ENCODE measurements at regions not wholly inside any gene's neighbourhood (a gene's known extent, or its start where the extent isn't known, plus 50 kb on each side); places are given as distances from the start of the nearest gene placed in this dataset.

- TF ChIP-seq FOXM1 (IDR thresholded peaks at IDR 0.05; ENCODE audit: borderline replicate concordance): no peak
- no peak for TF ChIP-seq ELF4 (IDR thresholded peaks at IDR 0.05)
- TF ChIP-seq FOXA1 (IDR thresholded peaks at IDR 0.05): no peak
- no peak for TF ChIP-seq CTBP1 (IDR thresholded peaks at IDR 0.05; ENCODE audit: borderline replicate concordance)
- no peak for TF ChIP-seq ARNT (IDR thresholded peaks at IDR 0.05)
- no peak for TF ChIP-seq TARDBP (IDR thresholded peaks at IDR 0.05)
- TF ChIP-seq SUZ12 (IDR thresholded peaks at IDR 0.05): no peak
- no peak for TF ChIP-seq BHLHE40 (IDR thresholded peaks at IDR 0.05; ENCODE audit: borderline replicate concordance)
- TF ChIP-seq SP1 (IDR thresholded peaks at IDR 0.05): no peak
- TF ChIP-seq NFRKB (IDR thresholded peaks at IDR 0.05): no peak
- no peak for TF ChIP-seq FOXK2 (IDR thresholded peaks at IDR 0.05)
- no peak for TF ChIP-seq ZNF384 (IDR thresholded peaks at IDR 0.05)
- no peak for TF ChIP-seq PKNOX1 (IDR thresholded peaks at IDR 0.05)
These were observed 360.0 kb upstream of the LRATD1 start for GRCh38 chr2:14272396-14273075.

All from HEK293T (cell line).